WTC11 (cell line): ENCODE measurements at regions not wholly inside any gene's neighbourhood (a gene's known extent, or its start where the extent isn't known, plus 50 kb on each side); places are given as distances from the start of the nearest gene placed in this dataset.

Experiments
- ATAC-seq: fragments of 200-7000 bp; cut with Tn5 transposase; 2 replicates; pipeline ENCODE4 v1.10.0; 2021; ENCODE audit warnings: mild to moderate bottlenecking, moderate library complexity
- CTCF ChIA-PET: fragments of 300-600 bp; sonication (Branson Sonifier 250); formaldehyde crosslinking; loops from one replicate; lab custom pipeline; 2021; ENCODE audit warnings: antibody characterized with exemption; lab: Charles Lee
- POLR2A ChIA-PET: fragments of 350-600 bp; sonication (Branson Sonifier 250); formaldehyde crosslinking; loops from one replicate; lab custom pipeline; 2021; ENCODE audit warnings: antibody characterized with exemption; lab: Charles Lee
- DNase-seq: peaks from one replicate; pipeline ENCODE4 v3.0.0; 2021; ENCODE audit warnings: low spot score
- H3K27ac Mint-ChIP-seq: 2 replicates; pipeline ENCODE4 v1.8.0; 2021; ENCODE audit warnings: mixed read lengths
- H3K27me3 Mint-ChIP-seq: 2 replicates; pipeline ENCODE4 v1.8.0; 2021; ENCODE audit warnings: low read depth, mild to moderate bottlenecking, moderate library complexity, mixed read lengths
- H3K36me3 Mint-ChIP-seq: 2 replicates; pipeline ENCODE4 v1.8.0; 2021; ENCODE audit warnings: mixed read lengths
- H3K4me1 Mint-ChIP-seq: 2 replicates; pipeline ENCODE4 v1.8.0; 2022; ENCODE audit warnings: mixed read lengths
- H3K4me3 Mint-ChIP-seq: 2 replicates; pipeline ENCODE4 v1.8.0; 2021; ENCODE audit warnings: mild to moderate bottlenecking, moderate library complexity, mixed read lengths
- H3K9me3 Mint-ChIP-seq: 2 replicates; pipeline ENCODE4 v1.8.0; 2021; ENCODE audit warnings: mixed read lengths
- ARID4B ChIP-seq: sonication (generic); formaldehyde crosslinking; IDR thresholded peaks from 2 replicates; pipeline ENCODE4 v1.8.0; 2023; ENCODE audit warnings: missing genetic modification reagents, mild to moderate bottlenecking, borderline replicate concordance
- ATF1 ChIP-seq: sonication (generic); formaldehyde crosslinking; IDR thresholded peaks from 2 replicates; pipeline ENCODE4 v1.8.1; 2023; ENCODE audit warnings: mild to moderate bottlenecking, moderate library complexity, missing genetic modification reagents
- CREB1 ChIP-seq: sonication (generic); formaldehyde crosslinking; IDR thresholded peaks from 2 replicates; pipeline ENCODE4 v1.8.0; 2023; ENCODE audit warnings: mild to moderate bottlenecking, missing genetic modification reagents
- CREM ChIP-seq: sonication (generic); formaldehyde crosslinking; IDR thresholded peaks from 2 replicates; pipeline ENCODE4 v1.8.1; 2022; ENCODE audit warnings: mild to moderate bottlenecking, missing genetic modification reagents, moderate library complexity
- EMX1 ChIP-seq: fragments of 250-450 bp; sonication (Bioruptor Pico); IDR thresholded peaks from 2 replicates; pipeline ENCODE4 v1.8.0; 2021; ENCODE audit warnings: mild to moderate bottlenecking
- FOXK1 ChIP-seq: sonication (generic); formaldehyde crosslinking; IDR thresholded peaks from 2 replicates; pipeline ENCODE4 v1.8.0; 2022; ENCODE audit warnings: mild to moderate bottlenecking, moderate library complexity, missing genetic modification reagents
- IRF1 ChIP-seq: sonication (generic); formaldehyde crosslinking; IDR thresholded peaks from 2 replicates; pipeline ENCODE4 v1.8.0; 2023; ENCODE audit warnings: missing genetic modification reagents
- JAZF1 ChIP-seq: fragments of 250-450 bp; sonication (Bioruptor Pico); IDR thresholded peaks from 2 replicates; pipeline ENCODE4 v1.9.0; 2021; ENCODE audit warnings: moderate library complexity, mild to moderate bottlenecking, inconsistent platforms
- KAT7 ChIP-seq: sonication (generic); formaldehyde crosslinking; IDR thresholded peaks from 2 replicates; pipeline ENCODE4 v1.8.1; 2023; ENCODE audit warnings: missing genetic modification reagents, mild to moderate bottlenecking, borderline replicate concordance
- NR3C1 ChIP-seq: sonication (generic); formaldehyde crosslinking; conservative IDR thresholded peaks from 2 replicates; pipeline ENCODE4 v1.8.1; 2023; ENCODE audit warnings: low read depth, mild to moderate bottlenecking, missing genetic modification reagents
- PRDM15 ChIP-seq: sonication (generic); formaldehyde crosslinking; IDR thresholded peaks from 2 replicates; pipeline ENCODE4 v1.8.0; 2022; ENCODE audit warnings: missing genetic modification reagents
- RORB ChIP-seq: fragments of 250-450 bp; sonication (Bioruptor Pico); IDR thresholded peaks from 2 replicates; pipeline ENCODE4 v1.9.0; 2021; ENCODE audit warnings: mild to moderate bottlenecking
- SMAD3 ChIP-seq: sonication (generic); formaldehyde crosslinking; IDR thresholded peaks from 2 replicates; pipeline ENCODE4 v1.8.0; 2022; ENCODE audit warnings: missing genetic modification reagents, mild to moderate bottlenecking, borderline replicate concordance
- SOX15 ChIP-seq: fragments of 250-450 bp; sonication (Bioruptor Pico); IDR thresholded peaks from 2 replicates; pipeline ENCODE4 v1.9.0; 2021; ENCODE audit warnings: mild to moderate bottlenecking
- STAT6 ChIP-seq: sonication (generic); formaldehyde crosslinking; conservative IDR thresholded peaks from 2 replicates; pipeline ENCODE4 v1.8.1; 2023; ENCODE audit warnings: mild to moderate bottlenecking, low read depth, missing genetic modification reagents, moderate library complexity
- TEAD4 ChIP-seq: sonication (generic); formaldehyde crosslinking; IDR thresholded peaks from 2 replicates; pipeline ENCODE4 v1.8.0; 2022; ENCODE audit warnings: mild to moderate bottlenecking, missing genetic modification reagents
- USF1 ChIP-seq: sonication (generic); formaldehyde crosslinking; IDR thresholded peaks from 2 replicates; pipeline ENCODE4 v1.8.0; 2022; ENCODE audit warnings: mild to moderate bottlenecking, missing genetic modification reagents
- ZNF138 ChIP-seq: sonication (generic); formaldehyde crosslinking; conservative IDR thresholded peaks from 2 replicates; pipeline ENCODE4 v1.8.1; 2022; ENCODE audit warnings: mild to moderate bottlenecking, moderate library complexity, missing genetic modification reagents
- ZNF219 ChIP-seq: sonication (generic); formaldehyde crosslinking; IDR thresholded peaks from 2 replicates; pipeline ENCODE4 v1.8.0; 2023; ENCODE audit warnings: missing genetic modification reagents, mild to moderate bottlenecking, borderline replicate concordance
- ZNF416 ChIP-seq: fragments of 250-450 bp; sonication (Bioruptor Pico); IDR thresholded peaks from 2 replicates; pipeline ENCODE4 v1.9.0; 2021; ENCODE audit warnings: mild to moderate bottlenecking, inconsistent platforms

GRCh38 chr6:90939906-90940305 lies 353.0 kb upstream of the MAP3K7 start (continued):
- TF ChIP-seq IRF1 (no peak), SOX15 (CRISPR knock-in tag) (no peak), EMX1 (CRISPR knock-in tag) (no peak)
- TF ChIP-seq, all 79 proteins: peak for 0

- CTCF ChIA-PET = no interaction called here
Observed at GRCh38 chr6:90938122-90938521, 351.2 kb upstream of the MAP3K7 start.

GRCh38 chr6:90936286-90936685 lies 349.4 kb upstream of the MAP3K7 start:
- Mint-ChIP-seq H3K27me3 (peaks cover 56% of the 10 kb centered on the region), H3K36me3 (no peaks in the 10 kb centered on the region), H3K4me1 (peaks cover 59% of the 10 kb centered on the region), H3K9me3 (no peaks in the 10 kb centered on the region), H3K27ac (no peak overlapping the region), H3K4me3 (no peak overlapping the region)
- CTCF ChIA-PET = no interaction called here
- no peak for DNase-seq
- TF ChIP-seq PRDM15 (CRISPR knock-in tag) (no peak), ZNF219 (CRISPR knock-in tag) (no peak), ARID4B (no peak), ATF1 (CRISPR knock-in tag) (no peak), USF1 (CRISPR knock-in tag) (no peak), CREB1 (no peak)
- POLR2A ChIA-PET = no interaction called here
- peak; percentile 27; the same call in 1 of the 2 replicates for ATAC-seq

More at GRCh38 chr6:90938122-90938521, 351.2 kb upstream of the MAP3K7 start:
- no peak for DNase-seq
- POLR2A ChIA-PET = no interaction called here
- Mint-ChIP-seq H3K36me3 (no peaks in the 10 kb centered on the region), H3K27me3 (peaks cover 56% of the 10 kb centered on the region), H3K9me3 (no peaks in the 10 kb centered on the region), H3K27ac (no peak overlapping the region), H3K4me3 (no peak overlapping the region), H3K4me1 (peaks cover 57% of the 10 kb centered on the region)
- ATAC-seq = no peak
- no peak for TF ChIP-seq RORB (CRISPR knock-in tag)
- no peak for TF ChIP-seq TEAD4 (CRISPR knock-in tag)
- no peak for TF ChIP-seq CREM (CRISPR knock-in tag)
- no peak for TF ChIP-seq USF1 (CRISPR knock-in tag)
- TF ChIP-seq JAZF1 = no peak
- TF ChIP-seq NR3C1 = no peak
- TF ChIP-seq SMAD3 (CRISPR knock-in tag) = no peak
- TF ChIP-seq FOXK1 (CRISPR knock-in tag) = no peak
- TF ChIP-seq ZNF416 (CRISPR knock-in tag) = no peak
- no peak for TF ChIP-seq STAT6
- no peak for TF ChIP-seq KAT7 (CRISPR knock-in tag)
- TF ChIP-seq ZNF138 (CRISPR knock-in tag) = no peak
- TF ChIP-seq, all 79 proteins: peak for 0
